ENCODE measurements at regions not wholly inside any gene's neighbourhood (a gene's known extent, or its start where the extent isn't known, plus 50 kb on each side); places are given as distances from the start of the nearest gene placed in this dataset.

- TF ChIP-seq SIN3A (IDR thresholded peaks at IDR 0.05; ENCODE audit: borderline replicate concordance, insufficient read depth, low read length) (no peak), REST (IDR thresholded peaks at IDR 0.05; ENCODE audit: insufficient read depth in 1 of 2, low read depth in 2 of 2, low read length in 2 of 2) (no peak), TAF1 (IDR thresholded peaks at IDR 0.05; ENCODE audit: borderline replicate concordance, insufficient read depth, low read length) (no peak), POLR2AphosphoS5 (IDR thresholded peaks at IDR 0.05; ENCODE audit: low read depth, low read length) (no peak), FOXP2 (optimal IDR thresholded peaks at IDR 0.05; ENCODE audit: borderline replicate concordance, extremely low read depth, extremely low read length, insufficient read depth) (no peak)
These were observed 128.5 kb upstream of the VKORC1L1 start for GRCh38 chr7:65744406-65744805.

DNA sequence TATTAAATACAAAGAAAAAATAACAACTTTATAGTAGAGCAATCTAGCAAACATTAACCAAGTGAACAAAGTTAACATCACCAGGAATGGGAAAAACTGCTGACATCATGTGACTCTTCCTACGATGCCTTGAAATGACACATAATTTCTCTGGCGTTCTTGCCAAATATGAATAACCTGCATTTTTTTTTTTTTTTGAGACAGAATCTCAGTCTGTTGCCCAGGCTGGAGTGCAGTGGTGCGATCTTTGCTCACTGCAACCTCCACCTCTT lies 126.5 kb upstream of the VKORC1L1 start:
- no peak for TF ChIP-seq TAF1 (IDR thresholded peaks at IDR 0.05; ENCODE audit: borderline replicate concordance, insufficient read depth, low read length)
- no peak for TF ChIP-seq POLR2AphosphoS5 (IDR thresholded peaks at IDR 0.05; ENCODE audit: low read depth, low read length)
- no peak for TF ChIP-seq SIN3A (IDR thresholded peaks at IDR 0.05; ENCODE audit: borderline replicate concordance, insufficient read depth, low read length)
- no peak for TF ChIP-seq FOXP2 (optimal IDR thresholded peaks at IDR 0.05; ENCODE audit: borderline replicate concordance, extremely low read depth, extremely low read length, insufficient read depth)
- TF ChIP-seq REST (IDR thresholded peaks at IDR 0.05; ENCODE audit: insufficient read depth in 1 of 2, low read depth in 2 of 2, low read length in 2 of 2) = no peak

DNA sequence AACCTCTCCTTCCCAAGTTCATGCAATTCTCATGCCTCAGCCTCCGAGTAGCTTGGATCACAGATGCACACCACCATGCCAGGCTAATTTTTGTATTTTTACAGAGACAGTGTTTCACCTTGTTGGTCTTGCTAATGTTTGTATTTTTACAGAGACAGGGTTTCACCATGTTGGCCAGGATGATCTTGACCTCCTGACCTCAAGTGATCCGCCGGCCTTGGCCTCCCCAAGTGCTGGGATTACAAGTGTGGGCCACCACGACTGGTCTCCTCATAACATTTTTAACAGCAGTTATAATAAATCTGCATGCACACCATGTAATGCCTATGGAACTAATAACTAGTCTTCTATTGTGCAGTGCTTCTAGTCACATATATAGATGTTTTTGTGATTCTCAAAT lies 123.8 kb upstream of the VKORC1L1 start:
- no peak for TF ChIP-seq TAF1 (IDR thresholded peaks at IDR 0.05; ENCODE audit: borderline replicate concordance, insufficient read depth, low read length)
- TF ChIP-seq REST (IDR thresholded peaks at IDR 0.05; ENCODE audit: insufficient read depth in 1 of 2, low read depth in 2 of 2, low read length in 2 of 2) = no peak
- TF ChIP-seq POLR2AphosphoS5 (IDR thresholded peaks at IDR 0.05; ENCODE audit: low read depth, low read length) = no peak
- TF ChIP-seq FOXP2 (optimal IDR thresholded peaks at IDR 0.05; ENCODE audit: borderline replicate concordance, extremely low read depth, extremely low read length, insufficient read depth) = no peak
- no peak for TF ChIP-seq SIN3A (IDR thresholded peaks at IDR 0.05; ENCODE audit: borderline replicate concordance, insufficient read depth, low read length)

GRCh38 chr7:65749518-65749917 lies 123.4 kb upstream of the VKORC1L1 start:
- TF ChIP-seq POLR2AphosphoS5 (IDR thresholded peaks at IDR 0.05; ENCODE audit: low read depth, low read length) (no peak), TAF1 (IDR thresholded peaks at IDR 0.05; ENCODE audit: borderline replicate concordance, insufficient read depth, low read length) (no peak), REST (IDR thresholded peaks at IDR 0.05; ENCODE audit: insufficient read depth in 1 of 2, low read depth in 2 of 2, low read length in 2 of 2) (no peak), FOXP2 (optimal IDR thresholded peaks at IDR 0.05; ENCODE audit: borderline replicate concordance, extremely low read depth, extremely low read length, insufficient read depth) (no peak), SIN3A (IDR thresholded peaks at IDR 0.05; ENCODE audit: borderline replicate concordance, insufficient read depth, low read length) (no peak)

Data from PFSK-1 (cell line).